ENCODE measurements at regions not wholly inside any gene's neighbourhood (a gene's known extent, or its start where the extent isn't known, plus 50 kb on each side); places are given as distances from the start of the nearest gene placed in this dataset.
"Not testable (repeated sequence)": the region's sequence is repeated elsewhere in the genome, so short reads cannot be mapped to it uniquely, and the experiment has no call there.

GRCh38 chr5:13063088-13063487 lies 881.4 kb downstream of the DNAH5 start:
- DNase-seq (ENCODE audit: low read depth in 2 of 2), result no peak

- DNase-seq (ENCODE audit: low read depth in 2 of 2), result no peak
Observed at GRCh38 chr5:13045897-13046551, 898.5 kb downstream of the DNAH5 start.

DNA sequence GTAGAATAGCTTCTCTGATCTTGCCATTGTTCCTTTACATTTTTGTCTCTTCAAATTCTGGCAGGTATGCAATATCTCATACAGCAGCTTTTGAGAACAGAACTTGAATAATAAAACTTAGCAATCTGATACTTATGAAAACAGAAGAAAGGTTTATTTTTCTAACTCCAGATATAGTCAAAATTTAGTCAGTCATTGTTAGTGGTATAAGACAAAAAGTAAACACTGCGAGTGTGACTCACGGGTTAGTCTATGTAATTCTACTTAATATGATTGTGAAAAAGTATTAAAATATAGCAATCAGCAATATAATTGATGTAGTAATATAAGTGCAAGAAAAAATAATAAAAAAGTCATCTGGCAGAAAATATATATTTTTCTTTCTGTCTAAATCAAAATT lies 910.4 kb downstream of the DNAH5 start:
- no peak for DNase-seq (ENCODE audit: low read depth in 2 of 2)

DNA sequence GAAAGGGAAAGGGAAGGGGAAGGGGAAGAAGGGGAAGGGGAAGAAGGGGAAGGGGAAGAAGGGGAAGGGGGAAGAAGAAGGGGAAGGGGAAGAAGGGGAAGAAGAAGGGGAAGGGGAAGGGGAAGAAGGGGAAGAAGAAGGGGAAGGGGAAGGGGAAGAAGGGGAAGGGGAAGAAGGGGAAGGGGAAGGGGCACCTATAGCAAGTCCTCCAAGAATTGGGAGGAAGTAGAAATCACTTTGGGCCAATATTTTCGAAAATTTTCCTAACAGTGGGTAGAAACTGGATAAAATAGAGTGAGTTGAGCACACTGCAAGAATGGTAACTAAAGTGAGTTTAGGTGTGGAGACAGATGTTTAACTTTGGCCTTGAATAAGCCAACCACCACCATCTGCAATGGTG lies 915.3 kb downstream of the DNAH5 start:
- no peak for DNase-seq (ENCODE audit: low read depth in 2 of 2)

DNA sequence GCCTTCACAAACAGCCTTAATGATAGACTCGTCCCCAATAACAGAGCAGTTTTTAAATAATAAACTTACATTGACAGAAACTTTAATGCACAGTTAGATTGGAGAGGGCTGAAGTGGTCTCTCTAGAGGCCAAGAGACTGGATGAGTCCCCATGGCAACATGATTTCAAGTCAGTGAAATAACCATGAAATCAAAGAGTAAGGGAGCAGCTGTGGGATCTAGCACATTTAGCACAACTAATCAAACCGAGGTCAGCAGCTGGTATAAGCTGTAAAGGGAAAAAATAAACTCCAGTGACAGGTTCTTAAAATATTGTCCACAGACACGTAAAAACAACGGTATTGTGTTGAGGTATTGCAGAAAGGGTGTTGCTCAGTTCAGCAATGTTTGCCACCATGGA lies 916.6 kb downstream of the DNAH5 start:
- DNase-seq (ENCODE audit: low read depth in 2 of 2), result no peak

DNA sequence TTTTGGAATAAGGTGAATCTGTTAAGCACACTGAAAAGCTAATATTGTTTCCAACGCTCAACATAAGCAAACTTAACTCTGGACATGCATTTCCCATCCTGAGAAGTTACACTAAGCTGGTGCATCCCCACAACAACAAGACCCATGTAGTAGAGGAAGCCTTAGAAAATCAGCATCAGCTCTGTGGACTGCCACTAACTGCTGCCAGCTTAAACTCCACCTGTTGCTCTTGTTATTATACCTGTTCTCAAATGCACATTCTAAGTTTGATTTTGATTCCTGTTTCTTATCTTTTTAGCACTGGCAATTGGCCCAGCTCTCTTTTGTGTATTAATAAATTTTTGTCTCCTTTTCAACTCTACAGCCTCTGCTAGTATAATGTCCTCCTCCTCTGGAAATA lies 924.8 kb downstream of the DNAH5 start:
- no peak for DNase-seq (ENCODE audit: low read depth in 2 of 2)

- no peak for DNase-seq (ENCODE audit: low read depth in 2 of 2)
Observed at GRCh38 chr5:13003457-13003856, 941.0 kb downstream of the DNAH5 start.

GRCh38 chr5:12999667-13000066 lies 944.8 kb downstream of the DNAH5 start:
- no peak for DNase-seq (ENCODE audit: low read depth in 2 of 2)

- no peak for DNase-seq (ENCODE audit: low read depth in 2 of 2)
Observed at GRCh38 chr5:12985142-12985541, 959.3 kb downstream of the DNAH5 start.

DNA sequence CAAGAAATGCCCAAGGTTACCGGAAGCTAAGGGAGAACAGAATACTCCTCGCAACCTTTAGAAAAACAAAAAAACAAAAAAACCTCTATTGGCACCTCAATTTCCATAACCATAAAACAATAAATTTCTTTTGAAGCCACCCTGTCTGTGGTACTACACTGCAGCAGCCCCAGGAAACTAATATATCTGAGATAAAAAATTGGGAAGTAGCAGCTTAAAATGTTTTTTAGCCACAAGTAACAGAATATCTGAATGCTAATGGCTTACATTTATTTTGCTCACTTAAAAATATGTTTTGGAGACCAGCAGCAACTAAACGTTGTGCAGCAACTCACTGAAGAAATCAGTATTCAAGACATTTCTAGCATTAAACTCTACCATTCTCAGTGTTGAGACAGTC lies 969.6 kb downstream of the DNAH5 start:
- no peak for DNase-seq (ENCODE audit: low read depth in 2 of 2)

- DNase-seq (ENCODE audit: low read depth in 2 of 2), result no peak
Observed at GRCh38 chr5:12965804-12966203, 978.7 kb downstream of the DNAH5 start.

DNA sequence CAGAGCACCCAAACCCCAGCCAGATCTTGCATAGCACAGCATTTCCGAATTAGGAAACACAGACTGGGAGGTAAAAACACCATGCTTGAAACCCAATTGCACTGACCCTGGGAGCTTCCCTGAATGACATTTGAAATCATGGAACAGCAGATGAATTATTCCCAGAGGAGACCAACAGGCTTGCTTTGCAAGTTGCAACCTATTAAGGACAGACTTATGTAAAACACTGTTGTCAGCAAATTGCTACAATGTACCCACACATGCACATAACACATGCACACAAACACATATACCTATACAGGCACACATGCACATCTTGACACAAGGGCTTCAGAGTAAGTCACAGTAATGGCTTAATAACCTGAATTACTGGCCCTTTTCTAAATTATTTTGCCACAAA lies 984.8 kb downstream of the DNAH5 start:
- DNase-seq (ENCODE audit: low read depth in 2 of 2), result no peak

DNA sequence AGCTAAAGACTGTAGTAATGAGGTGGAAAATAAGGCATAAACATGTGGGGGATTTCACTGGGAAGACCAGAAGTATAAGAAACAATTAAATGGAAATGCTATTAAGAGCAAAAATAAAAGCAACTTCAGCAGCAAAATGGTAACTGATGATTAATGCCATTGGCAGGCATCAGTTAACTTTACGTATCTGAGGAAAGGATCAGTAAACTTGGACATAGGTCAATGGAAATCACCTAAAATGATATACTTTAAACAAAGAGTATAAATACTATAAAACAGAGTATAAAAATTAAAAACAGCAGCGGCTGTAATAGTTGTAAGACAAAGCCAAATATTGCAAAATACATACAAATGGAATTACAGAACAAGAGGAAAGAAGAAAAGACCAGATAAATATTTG lies 992.1 kb downstream of the DNAH5 start:
- no peak for DNase-seq (ENCODE audit: low read depth in 2 of 2)

DNA sequence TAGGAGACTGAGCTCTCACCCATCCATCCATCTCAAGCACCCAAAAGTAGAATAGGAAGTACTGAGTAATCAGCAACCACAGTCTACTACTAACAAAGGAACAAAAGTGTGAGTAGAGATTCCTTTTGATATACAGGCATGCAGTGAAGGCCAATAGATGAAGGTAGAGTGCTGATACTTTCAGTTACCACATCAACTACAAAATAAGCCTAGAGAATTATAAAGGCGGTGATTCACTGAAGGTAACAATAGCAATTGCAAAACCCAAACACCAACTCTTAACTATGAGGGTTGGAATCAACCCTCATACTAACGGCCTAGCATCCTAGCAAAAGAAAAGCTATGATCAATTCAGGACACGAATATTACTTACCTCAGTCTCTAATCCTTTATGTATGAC lies 992.6 kb downstream of the DNAH5 start:
- DNase-seq (ENCODE audit: low read depth in 2 of 2), result no peak

DNA sequence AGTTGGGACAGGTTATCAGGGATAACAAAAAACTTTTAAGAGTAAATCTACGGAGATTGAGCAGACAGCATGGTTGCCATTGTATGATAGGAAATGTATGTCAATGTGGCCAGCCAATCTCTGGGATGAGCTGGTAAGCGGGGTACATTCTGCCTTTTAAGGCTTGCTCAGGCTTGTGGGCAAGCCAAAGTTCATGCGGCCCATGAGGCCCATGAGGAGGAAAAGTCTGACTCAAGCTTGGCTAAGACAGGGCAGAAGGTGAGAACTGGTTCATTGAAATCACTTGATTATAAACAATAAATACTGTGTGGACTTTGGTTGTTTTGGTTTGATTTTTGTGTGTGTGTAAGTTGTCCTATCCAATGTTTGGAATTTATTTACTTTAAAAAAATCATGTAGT lies 997.1 kb downstream of the DNAH5 start:
- DNase-seq (ENCODE audit: low read depth in 2 of 2), result no peak

DNA sequence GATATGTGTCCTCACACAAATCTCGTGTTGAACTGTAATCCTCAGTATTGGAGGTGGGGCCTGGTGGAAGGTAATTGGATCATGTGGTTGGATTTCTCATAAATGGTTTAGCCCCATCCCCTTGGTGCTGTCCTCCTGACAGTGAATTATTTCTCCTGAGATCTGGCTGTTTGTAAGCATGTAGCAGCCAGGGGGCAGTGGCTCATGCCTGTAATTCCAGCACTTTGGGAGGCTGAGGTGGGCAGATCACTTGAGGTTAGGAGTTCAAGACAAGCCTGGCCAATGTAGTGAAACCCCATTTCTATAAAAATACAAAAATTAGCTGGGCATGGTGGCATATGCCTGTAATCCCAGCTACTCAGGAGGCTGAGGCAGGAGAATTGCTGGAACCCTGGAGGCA lies 999.0 kb downstream of the DNAH5 start:
- not testable (repeated sequence) for DNase-seq (ENCODE audit: low read depth in 2 of 2)

- no peak for DNase-seq (ENCODE audit: low read depth in 2 of 2)
Observed at GRCh38 chr5:12936221-12936620, 1008.3 kb downstream of the DNAH5 start.

DNA sequence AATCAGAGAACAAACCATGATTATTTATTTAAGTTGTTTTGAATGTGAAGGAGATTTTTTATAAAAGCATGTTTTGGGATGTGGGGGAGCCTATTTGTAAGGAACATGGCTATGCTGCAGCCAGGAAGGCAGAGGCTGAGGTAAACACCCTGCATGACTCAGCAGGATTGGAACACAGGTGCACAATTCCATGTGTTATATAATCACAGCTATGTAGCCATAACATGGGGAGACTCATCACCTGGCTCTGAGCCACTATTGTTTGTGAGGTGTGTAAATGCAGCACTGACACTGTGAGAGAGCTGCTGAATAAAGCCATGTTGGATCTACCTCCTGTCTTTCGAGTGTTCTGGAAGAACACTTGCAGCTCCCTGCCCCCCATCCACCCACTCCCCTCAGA lies 1009.8 kb downstream of the DNAH5 start:
- peak; percentile 38 to 81 for DNase-seq (ENCODE audit: low read depth in 2 of 2)

DNA sequence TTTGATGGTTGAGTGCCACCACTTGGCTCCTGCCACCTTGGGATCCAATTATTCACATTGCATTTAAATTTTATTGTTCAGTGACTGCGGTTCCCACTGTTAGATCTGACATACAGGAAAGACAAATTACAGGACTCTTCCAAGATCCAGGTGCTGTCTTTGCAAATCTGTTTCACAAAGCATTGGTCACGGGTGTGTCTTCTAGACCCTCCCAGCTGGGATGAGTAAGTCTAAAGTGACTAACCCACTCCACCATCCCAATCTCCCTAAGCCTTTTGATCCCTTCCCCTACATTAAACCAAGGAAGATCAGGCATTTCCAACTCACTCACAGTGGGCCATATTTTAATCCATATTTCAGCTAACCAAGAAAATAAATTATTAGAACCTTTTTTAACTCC lies 1016.3 kb upstream of the CTNND2 start:
- DNase-seq (ENCODE audit: low read depth in 2 of 2), result no peak

DNA sequence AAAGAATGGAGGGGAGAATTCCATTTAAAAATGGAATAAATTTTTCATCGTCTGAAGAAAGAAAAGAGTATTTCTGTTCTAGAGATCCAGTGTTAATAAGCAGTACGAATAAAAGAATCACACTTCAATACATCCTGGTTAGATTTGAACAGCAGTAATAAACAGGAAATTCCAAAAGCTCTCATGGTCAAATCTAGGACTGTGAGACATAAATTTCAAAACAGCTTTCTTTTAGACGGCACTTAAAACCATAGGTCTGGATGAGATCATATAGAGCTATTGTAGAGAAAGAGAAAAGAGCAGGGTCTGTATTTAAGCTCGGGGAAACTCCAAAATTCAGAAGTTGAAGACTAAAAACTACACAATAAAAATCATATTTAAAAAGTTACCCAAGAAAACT lies 1006.9 kb upstream of the CTNND2 start:
- DNase-seq (ENCODE audit: low read depth in 2 of 2), result peak in 1 of 2 donors; percentile 18

DNA sequence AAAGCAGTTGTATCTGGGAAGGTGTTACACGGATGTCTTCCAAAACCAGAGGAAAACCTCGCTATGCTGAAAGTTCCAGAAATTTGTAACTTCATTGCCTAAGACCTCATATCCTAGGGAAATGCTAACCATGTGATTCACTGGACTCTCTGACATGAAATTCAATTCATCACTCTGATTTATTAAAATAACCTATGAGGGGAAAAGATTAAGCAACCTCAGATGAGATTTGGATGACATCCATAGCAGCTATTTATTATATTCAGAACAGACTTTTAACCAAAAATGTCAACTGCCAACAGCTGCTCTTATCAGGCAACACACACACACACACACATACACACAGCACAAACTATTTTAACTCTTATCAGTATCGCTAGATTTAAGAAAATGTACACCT lies 1006.4 kb upstream of the CTNND2 start:
- peak; percentile 7 to 71 for DNase-seq (ENCODE audit: low read depth in 2 of 2)

GRCh38 chr5:12902611-12903010 lies 998.4 kb upstream of the CTNND2 start:
- no peak for DNase-seq (ENCODE audit: low read depth in 2 of 2)

GRCh38 chr5:12901696-12902095 lies 997.5 kb upstream of the CTNND2 start:
- no peak for DNase-seq (ENCODE audit: low read depth in 2 of 2)

GRCh38 chr5:12896086-12896485 lies 991.8 kb upstream of the CTNND2 start:
- DNase-seq (ENCODE audit: low read depth in 2 of 2), result no peak

Measured in dermis microvascular lymphatic vessel endothelial cell (primary cell).